ENCODE measurements at regions not wholly inside any gene's neighbourhood (a gene's known extent, or its start where the extent isn't known, plus 50 kb on each side); places are given as distances from the start of the nearest gene placed in this dataset.

GRCh38 chr6:89028774-89029173, 51.8 kb upstream of the PNRC1 start:
- Histone ChIP-seq H3K27ac (no peak overlapping the region), H3K4me2 (no peak overlapping the region), H3K4me3 (no peak overlapping the region), H3K9me3 (no peaks in the 10 kb centered on the region), H3K4me1 (peaks cover 11% of the 10 kb centered on the region)
- ChIA-PET POLR2A (no interaction called here), CTCF (no interaction called here)
- no peak for TF ChIP-seq ESRRA (IDR thresholded peaks at IDR 0.05; ENCODE audit: borderline replicate concordance, low read length)
- TF ChIP-seq MAZ (IDR thresholded peaks at IDR 0.05; ENCODE audit: borderline replicate concordance, low read depth, low read length), result no peak
- no peak for TF ChIP-seq ZFP36 (IDR thresholded peaks at IDR 0.05; ENCODE audit: borderline replicate concordance, partially characterized antibody)
- no peak for TF ChIP-seq FOSL2 (IDR thresholded peaks at IDR 0.05)
- no peak for TF ChIP-seq FOSL2 (CRISPR knock-in tag; IDR thresholded peaks at IDR 0.05)
- TF ChIP-seq KDM1A (IDR thresholded peaks at IDR 0.05; ENCODE audit: low read depth), result no peak
- TF ChIP-seq RAD21 (conservative IDR thresholded peaks at IDR 0.05 in 1 of 2, IDR thresholded peaks at IDR 0.05 in 1 of 2), result no peak
- no peak for TF ChIP-seq CTCF (IDR thresholded peaks at IDR 0.05)
- TF ChIP-seq REST (IDR thresholded peaks at IDR 0.05), result no peak
- 92% methylated on average over 6 of the region's 6 CpGs for WGBS (ENCODE audit: missing lambda C conversion rate)
- ATAC-seq, result no peak
- DNase-seq (ENCODE audit: low read depth in 1 of 2, low spot score in 1 of 2), result no peak
- no peak for FAIRE-seq

DNA sequence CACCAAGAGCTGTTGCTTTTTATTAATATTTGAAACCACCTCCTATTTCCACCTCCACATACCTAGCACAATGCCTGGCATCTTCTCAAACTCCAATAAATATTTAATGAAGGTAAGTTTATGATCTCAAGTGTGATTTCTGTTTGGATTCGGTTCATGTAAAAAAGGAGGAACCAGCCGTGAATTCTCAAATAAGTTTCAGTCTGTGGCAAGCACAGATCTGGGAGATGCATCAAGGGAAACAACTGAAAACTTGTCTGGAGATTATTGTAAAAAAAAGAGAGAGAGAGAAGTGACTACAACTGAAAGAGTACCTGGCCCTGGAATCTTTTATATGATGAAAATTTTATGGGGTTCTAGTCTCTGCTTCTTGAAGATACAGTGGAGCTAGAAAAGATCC, 52.8 kb upstream of the PNRC1 start:
- ChIA-PET POLR2A (no interaction called here), CTCF (no interaction called here)
- H3K4me1 ChIP-seq, result peaks cover 16% of the 10 kb centered on the region
- H3K4me2 ChIP-seq, result no peak overlapping the region
- no peak for FAIRE-seq
- H3K27ac ChIP-seq, result peak overlapping the region; percentile 24 to 31; a peak in 1 of 6 replicates
- DNase-seq (ENCODE audit: low read depth in 1 of 2, low spot score in 1 of 2), result no peak
- TF ChIP-seq SREBF2 (IDR thresholded peaks at IDR 0.05), result no peak
- TF ChIP-seq USF2 (IDR thresholded peaks at IDR 0.05), result no peak
- TF ChIP-seq RCOR1 (IDR thresholded peaks at IDR 0.05; ENCODE audit: low read depth, low read length), result no peak
- TF ChIP-seq PBX3 (IDR thresholded peaks at IDR 0.05), result no peak
- TF ChIP-seq BHLHE40 (IDR thresholded peaks at IDR 0.05; ENCODE audit: low read depth, low read length), result no peak
- no peak for TF ChIP-seq RAD21 (conservative IDR thresholded peaks at IDR 0.05 in 1 of 2, IDR thresholded peaks at IDR 0.05 in 1 of 2)
- TF ChIP-seq SMC3 (IDR thresholded peaks at IDR 0.05), result no peak
- TF ChIP-seq HES2 (IDR thresholded peaks at IDR 0.05), result no peak
- TF ChIP-seq MAFK (IDR thresholded peaks at IDR 0.05; ENCODE audit: partially characterized antibody), result no peak
- TF ChIP-seq HEYL (CRISPR knock-in tag; IDR thresholded peaks at IDR 0.05), result no peak
- TF ChIP-seq MAZ (IDR thresholded peaks at IDR 0.05; ENCODE audit: borderline replicate concordance, low read depth, low read length), result no peak
- TF ChIP-seq NFE2L2 (conservative IDR thresholded peaks at IDR 0.05; ENCODE audit: low read length), result no peak
- TF ChIP-seq HOXB5 (CRISPR knock-in tag; IDR thresholded peaks at IDR 0.05), result no peak
- TF ChIP-seq FOSL2 (IDR thresholded peaks at IDR 0.05), result no peak
- TF ChIP-seq FOSL2 (CRISPR knock-in tag; IDR thresholded peaks at IDR 0.05), result no peak
- no peak for TF ChIP-seq HOXA7 (CRISPR knock-in tag; IDR thresholded peaks at IDR 0.05)
- no peak for TF ChIP-seq NPAS2 (CRISPR knock-in tag; IDR thresholded peaks at IDR 0.05; ENCODE audit: borderline replicate concordance)
- no peak for TF ChIP-seq EHMT2 (IDR thresholded peaks at IDR 0.05; ENCODE audit: low read depth)
- no peak for TF ChIP-seq EHF (CRISPR knock-in tag; IDR thresholded peaks at IDR 0.05)
- TF ChIP-seq, protein P1, sequence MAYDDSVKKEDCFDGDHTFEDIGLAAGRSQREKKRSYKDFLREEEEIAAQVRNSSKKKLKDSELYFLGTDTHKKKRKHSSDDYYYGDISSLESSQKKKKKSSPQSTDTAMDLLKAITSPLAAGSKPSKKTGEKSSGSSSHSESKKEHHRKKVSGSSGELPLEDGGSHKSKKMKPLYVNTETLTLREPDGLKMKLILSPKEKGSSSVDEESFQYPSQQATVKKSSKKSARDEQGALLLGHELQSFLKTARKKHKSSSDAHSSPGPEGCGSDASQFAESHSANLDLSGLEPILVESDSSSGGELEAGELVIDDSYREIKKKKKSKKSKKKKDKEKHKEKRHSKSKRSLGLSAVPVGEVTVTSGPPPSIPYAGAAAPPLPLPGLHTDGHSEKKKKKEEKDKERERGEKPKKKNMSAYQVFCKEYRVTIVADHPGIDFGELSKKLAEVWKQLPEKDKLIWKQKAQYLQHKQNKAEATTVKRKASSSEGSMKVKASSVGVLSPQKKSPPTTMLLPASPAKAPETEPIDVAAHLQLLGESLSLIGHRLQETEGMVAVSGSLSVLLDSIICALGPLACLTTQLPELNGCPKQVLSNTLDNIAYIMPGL (CRISPR knock-in tag; IDR thresholded peaks at IDR 0.05; ENCODE audit: borderline replicate concordance), result no peak
- TF ChIP-seq FOXS1 (CRISPR knock-in tag; IDR thresholded peaks at IDR 0.05), result no peak
- no peak overlapping the region for H3K4me3 ChIP-seq
- H3K9me3 ChIP-seq, result no peaks in the 10 kb centered on the region
- no peak for ATAC-seq
- 78% methylated on average over 2 of the region's 2 CpGs for WGBS (ENCODE audit: missing lambda C conversion rate)

Data from A549 (cell line).